GM12873 (cell line): ENCODE measurements at regions not wholly inside any gene's neighbourhood (a gene's known extent, or its start where the extent isn't known, plus 50 kb on each side); places are given as distances from the start of the nearest gene placed in this dataset.

Source experiments
- TF ChIP-seq, protein P1 (sequence below): IDR thresholded peaks from 2 replicates; pipeline ENCODE4 v1.5.1; 2012; ENCODE audit warnings: low read depth, mild to moderate bottlenecking, moderate library complexity, low read length, control low read depth; ENCODE audit not compliant: insufficient read depth; ENCODE audit errors: missing control alignments

DNA sequence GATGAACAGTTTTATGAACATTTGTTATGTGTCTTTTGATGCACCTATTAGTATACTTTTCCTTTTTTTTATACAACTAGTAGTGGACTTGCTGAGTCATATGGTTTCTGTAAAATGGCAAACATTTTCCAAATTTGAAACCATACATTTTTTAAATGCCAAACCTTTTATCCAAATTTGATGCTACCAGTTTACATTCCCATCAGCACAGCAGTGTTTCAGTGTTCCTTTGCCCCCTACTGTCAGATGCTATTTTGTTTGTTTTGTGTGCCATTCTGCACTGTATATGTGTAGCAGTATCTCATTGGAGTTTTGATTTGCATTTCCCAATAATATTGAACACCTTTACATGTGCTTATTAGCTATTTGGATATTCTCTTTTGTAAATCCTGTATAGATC, 219.4 kb downstream of the TANC2 start:
- TF ChIP-seq, protein P1, sequence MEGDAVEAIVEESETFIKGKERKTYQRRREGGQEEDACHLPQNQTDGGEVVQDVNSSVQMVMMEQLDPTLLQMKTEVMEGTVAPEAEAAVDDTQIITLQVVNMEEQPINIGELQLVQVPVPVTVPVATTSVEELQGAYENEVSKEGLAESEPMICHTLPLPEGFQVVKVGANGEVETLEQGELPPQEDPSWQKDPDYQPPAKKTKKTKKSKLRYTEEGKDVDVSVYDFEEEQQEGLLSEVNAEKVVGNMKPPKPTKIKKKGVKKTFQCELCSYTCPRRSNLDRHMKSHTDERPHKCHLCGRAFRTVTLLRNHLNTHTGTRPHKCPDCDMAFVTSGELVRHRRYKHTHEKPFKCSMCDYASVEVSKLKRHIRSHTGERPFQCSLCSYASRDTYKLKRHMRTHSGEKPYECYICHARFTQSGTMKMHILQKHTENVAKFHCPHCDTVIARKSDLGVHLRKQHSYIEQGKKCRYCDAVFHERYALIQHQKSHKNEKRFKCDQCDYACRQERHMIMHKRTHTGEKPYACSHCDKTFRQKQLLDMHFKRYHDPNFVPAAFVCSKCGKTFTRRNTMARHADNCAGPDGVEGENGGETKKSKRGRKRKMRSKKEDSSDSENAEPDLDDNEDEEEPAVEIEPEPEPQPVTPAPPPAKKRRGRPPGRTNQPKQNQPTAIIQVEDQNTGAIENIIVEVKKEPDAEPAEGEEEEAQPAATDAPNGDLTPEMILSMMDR = no peak

DNA sequence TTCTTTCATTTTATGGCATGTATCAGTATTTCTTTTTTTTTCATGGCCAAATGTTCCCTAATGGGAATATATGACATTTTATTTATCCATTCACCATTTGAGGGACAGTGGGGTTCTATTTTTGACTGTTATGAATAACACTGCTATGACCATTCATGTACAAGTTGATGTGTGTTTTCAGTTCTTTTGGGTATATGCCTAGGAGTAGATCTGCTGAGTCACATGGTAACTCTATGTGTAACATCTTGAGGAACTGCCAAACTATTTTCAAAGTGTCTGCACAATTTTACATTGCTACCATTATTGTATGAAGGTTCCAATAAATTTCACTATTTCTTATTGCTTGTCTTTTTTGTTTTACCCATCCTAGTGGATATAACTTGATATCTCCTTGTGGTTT, 223.0 kb downstream of the TANC2 start:
- TF ChIP-seq, protein P1 = no peak

DNA sequence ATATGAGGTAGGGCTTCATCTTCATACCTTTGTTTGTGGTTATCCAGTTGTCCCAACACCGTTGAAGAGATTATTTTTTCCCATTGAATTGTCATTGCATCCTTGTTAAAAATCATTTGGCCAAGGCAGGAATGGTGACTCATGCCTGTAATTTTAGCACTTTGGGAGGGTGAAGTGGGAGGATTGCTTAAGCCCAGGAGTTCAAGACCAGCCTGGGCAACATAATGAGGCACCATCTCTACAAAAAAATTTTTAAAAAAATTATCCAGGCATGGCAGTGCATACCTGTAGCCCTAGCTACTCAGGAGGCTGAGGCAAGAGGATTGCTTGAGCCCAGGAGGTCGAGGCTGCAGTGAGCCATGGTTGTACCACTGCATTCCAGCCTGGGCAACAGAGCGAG, 223.9 kb downstream of the TANC2 start:
- TF ChIP-seq, protein P1 = no peak

DNA sequence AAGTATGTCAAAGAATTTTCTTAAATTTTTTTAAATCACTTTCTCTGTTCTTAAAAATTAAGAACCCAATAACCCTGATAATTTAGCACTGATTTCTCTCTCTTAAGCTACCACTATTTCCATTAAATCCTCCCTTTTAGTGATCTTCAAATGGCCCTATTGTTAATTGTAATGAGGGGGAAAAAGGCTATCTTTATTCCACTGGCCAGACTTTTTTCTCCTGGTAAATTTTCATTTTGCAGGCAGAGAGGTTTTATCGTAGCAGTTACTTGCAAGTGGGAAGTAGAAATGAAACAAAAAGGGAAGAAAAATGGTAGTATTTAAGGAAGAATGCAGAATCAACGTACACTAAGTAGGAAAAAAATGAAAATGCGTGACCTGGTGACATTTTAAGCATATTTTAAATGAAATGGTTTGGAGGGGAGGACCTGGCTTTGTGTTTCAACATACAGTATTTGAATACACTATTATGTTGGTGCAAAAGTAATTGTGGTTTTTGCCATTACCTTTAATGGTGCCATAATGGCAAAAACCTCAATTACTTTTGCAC, 224.9 kb downstream of the TANC2 start:
- TF ChIP-seq, protein P1 = no peak

DNA sequence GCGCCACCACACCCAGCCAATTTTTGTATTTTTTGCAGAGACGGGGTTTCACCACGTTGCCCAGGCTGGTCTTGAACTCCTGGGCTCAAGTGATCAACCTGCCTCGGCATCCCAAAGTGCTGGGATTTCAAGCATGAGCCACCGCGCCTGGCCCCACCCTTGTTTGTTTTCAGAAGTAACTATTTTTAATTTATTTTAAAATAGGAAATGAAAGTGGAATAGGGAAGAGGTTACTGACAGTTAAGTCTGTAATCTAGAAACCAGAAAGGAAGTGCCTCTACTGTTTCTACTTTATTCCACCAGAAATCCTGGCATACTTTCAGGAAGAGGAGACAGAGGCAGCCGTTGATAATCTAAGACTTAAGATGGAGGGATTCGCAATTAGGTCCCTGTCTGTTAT, 225.6 kb downstream of the TANC2 start:
- TF ChIP-seq, protein P1 = no peak

DNA sequence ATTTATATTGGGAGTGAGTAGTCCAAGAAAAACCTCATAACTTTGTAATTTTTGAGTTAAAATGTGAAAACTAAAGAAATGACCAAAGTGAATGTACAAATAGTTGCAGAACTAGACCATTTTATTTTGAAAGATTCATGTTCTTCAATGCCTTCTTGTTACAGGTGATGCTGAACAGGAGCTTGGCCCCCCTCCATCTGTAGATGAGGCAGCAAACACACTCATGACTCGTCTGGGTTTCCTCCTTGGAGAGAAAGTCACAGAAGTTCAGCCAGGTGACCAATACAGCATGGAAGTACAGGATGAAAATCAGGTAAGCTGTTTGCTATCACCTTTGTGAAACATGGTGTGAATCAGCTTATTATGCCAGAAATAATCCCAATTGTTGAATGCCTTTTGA, 227.8 kb downstream of the TANC2 start:
- TF ChIP-seq, protein P1 = no peak

DNA sequence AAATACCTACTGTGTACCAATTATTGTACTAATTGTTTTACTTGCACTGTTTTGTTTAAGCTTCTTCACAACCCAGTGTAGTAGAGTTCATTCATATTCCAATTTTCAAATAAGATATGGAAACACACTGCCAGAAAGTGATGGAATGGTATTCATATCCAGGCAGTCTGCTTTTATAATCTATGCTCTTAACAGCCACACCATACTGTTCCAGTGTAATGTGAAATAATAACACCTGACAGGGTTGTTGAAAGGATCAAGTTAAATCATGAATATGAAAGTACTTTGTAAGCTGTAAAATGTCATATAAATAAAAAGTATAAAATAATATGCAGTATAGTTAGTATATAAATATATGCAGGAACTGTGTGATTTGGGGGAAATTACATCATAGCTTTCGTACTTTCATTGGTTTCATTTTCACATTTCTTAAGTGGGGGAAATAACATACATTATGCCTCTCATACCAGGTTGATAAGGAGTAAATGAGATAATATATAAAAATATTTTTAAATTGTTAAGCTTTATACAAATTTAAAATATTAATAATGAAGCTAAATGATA, 230.8 kb downstream of the TANC2 start:
- TF ChIP-seq, protein P1 = no peak
